ENCODE measurements at regions not wholly inside any gene's neighbourhood (a gene's known extent, or its start where the extent isn't known, plus 50 kb on each side); places are given as distances from the start of the nearest gene placed in this dataset.

DNA sequence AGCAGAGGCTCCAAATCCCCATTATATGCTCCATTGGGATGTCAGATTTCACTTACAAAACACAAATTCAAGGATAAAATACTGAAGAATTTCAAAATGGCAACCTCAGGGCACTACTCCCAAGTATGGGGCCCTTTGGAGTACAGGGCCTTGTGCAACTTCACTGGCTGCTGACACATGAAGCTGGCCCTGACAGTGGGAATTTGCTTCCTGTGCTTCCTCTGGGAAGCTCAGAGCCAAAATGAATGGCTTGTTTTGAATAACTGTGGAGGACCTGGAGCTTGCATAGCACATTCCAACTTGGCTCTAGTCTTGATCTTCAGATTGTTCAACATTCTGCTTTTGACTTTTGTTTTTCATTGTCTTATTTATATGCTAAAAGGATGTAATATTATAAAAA is 52.3 kb upstream of the HNF1B start:
- DNase-seq (ENCODE audit: low read depth in 1 of 2, low spot score in 1 of 2): peak in 1 of 2 donors; percentile 40
- no peak overlapping the region for H3K4me3 ChIP-seq
- H3K36me3 ChIP-seq: no peaks in the 10 kb centered on the region
- no peak overlapping the region for H3K27ac ChIP-seq
- TF ChIP-seq, protein P1, sequence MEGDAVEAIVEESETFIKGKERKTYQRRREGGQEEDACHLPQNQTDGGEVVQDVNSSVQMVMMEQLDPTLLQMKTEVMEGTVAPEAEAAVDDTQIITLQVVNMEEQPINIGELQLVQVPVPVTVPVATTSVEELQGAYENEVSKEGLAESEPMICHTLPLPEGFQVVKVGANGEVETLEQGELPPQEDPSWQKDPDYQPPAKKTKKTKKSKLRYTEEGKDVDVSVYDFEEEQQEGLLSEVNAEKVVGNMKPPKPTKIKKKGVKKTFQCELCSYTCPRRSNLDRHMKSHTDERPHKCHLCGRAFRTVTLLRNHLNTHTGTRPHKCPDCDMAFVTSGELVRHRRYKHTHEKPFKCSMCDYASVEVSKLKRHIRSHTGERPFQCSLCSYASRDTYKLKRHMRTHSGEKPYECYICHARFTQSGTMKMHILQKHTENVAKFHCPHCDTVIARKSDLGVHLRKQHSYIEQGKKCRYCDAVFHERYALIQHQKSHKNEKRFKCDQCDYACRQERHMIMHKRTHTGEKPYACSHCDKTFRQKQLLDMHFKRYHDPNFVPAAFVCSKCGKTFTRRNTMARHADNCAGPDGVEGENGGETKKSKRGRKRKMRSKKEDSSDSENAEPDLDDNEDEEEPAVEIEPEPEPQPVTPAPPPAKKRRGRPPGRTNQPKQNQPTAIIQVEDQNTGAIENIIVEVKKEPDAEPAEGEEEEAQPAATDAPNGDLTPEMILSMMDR (IDR thresholded peaks at IDR 0.05; ENCODE audit: low read depth, low read length): no peak
- H3K9me3 ChIP-seq (ENCODE audit: low read depth): no peaks in the 10 kb centered on the region
- H3K27me3 ChIP-seq: no peaks in the 10 kb centered on the region
- no peaks in the 10 kb centered on the region for H3K4me1 ChIP-seq (ENCODE audit: low read depth)

DNA sequence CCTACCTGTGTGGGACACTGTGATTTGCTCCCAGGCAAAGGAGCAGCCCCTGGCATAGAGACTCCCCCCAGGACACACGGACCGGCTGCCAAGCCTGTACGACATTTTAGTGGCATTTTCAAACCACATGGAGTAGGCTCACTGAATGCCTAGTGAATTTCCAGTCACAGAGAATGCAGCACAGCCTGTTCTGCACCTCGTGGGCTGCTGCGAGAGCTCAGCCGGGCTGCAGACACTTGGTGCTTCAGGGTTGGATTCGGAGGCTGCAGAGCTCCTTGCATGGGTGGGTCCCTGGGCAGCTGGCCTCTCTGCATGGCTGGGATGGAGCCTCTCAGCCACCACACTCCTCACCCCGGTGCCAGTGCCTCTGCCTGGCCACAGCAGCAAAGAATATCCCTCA is 51.2 kb upstream of the HNF1B start:
- TF ChIP-seq, protein P1 (IDR thresholded peaks at IDR 0.05; ENCODE audit: low read depth, low read length): no peak
- Histone ChIP-seq H3K4me3 (no peak overlapping the region), H3K27me3 (no peaks in the 10 kb centered on the region), H3K4me1 (ENCODE audit: low read depth) (no peaks in the 10 kb centered on the region), H3K36me3 (no peaks in the 10 kb centered on the region), H3K9me3 (ENCODE audit: low read depth) (no peaks in the 10 kb centered on the region), H3K27ac (no peak overlapping the region)
- DNase-seq (ENCODE audit: low read depth in 1 of 2, low spot score in 1 of 2): no peak
